MM.1S (cell line): ENCODE measurements at regions not wholly inside any gene's neighbourhood (a gene's known extent, or its start where the extent isn't known, plus 50 kb on each side); places are given as distances from the start of the nearest gene placed in this dataset.

Source experiments
- CTCF ChIP-seq: fragments of 300-600 bp; sonication (generic); IDR thresholded peaks from 2 replicates; pipeline ENCODE4 v1.5.1; 2016; ENCODE audit warnings: antibody characterized with exemption, low read length, mixed read lengths
- EZH2 ChIP-seq: fragments of 300-600 bp; sonication (generic); optimal IDR thresholded peaks from 2 replicates; pipeline ENCODE3; 2017; ENCODE audit warnings: low read depth, mild to moderate bottlenecking, antibody characterized with exemption, low read length, mixed read lengths
- EZH2phosphoT487 ChIP-seq: fragments of 300-600 bp; sonication (generic); IDR thresholded peaks from 2 replicates; pipeline ENCODE4 v1.6.1; 2018; ENCODE audit warnings: antibody characterized with exemption, low read length

GRCh38 chr4:129682586-129682985 is 586.6 kb downstream of the C4orf33 start:
- TF ChIP-seq CTCF (no peak), EZH2phosphoT487 (no peak), EZH2 (no peak)
